ENCODE measurements at regions not wholly inside any gene's neighbourhood (a gene's known extent, or its start where the extent isn't known, plus 50 kb on each side); places are given as distances from the start of the nearest gene placed in this dataset.

DNA sequence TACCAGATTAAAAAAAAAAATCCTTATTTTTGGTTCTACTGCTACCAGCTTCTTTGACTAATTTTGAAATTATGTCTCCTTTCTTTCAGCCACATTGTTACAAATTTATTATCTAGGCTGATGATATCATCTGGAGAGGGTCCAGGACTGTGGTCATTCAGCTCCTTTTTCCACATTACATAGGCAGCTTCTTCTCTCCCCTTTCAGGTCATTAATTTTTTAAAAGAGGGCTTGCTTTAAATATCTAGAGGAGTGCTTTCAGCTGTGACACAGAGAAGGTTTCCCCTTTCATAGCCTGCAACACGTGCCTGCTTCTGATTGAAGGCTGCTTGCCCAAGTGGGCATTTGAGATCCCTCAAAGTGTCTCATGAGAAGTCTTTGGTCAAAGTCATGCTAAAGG lies 155.7 kb upstream of the PAPPA start:
- Histone ChIP-seq H3K4me3 (ENCODE audit: low read depth, low read length) (no peak overlapping the region), H3K36me3 (ENCODE audit: control insufficient read depth, insufficient read depth, low read length) (no peaks in the 10 kb centered on the region), H3K27me3 (ENCODE audit: control insufficient read depth, insufficient read depth, low read length) (no peaks in the 10 kb centered on the region)
- CTCF ChIA-PET: interaction anchor here (0.6 to 1.6 kb wide), 5 partner anchors 94 to 552 kb away, joined by 3 to 6 read pairs (median 4); no protein-coding TSS in a partner anchor
- DNase-seq (ENCODE audit: low read depth): peak; percentile 72
- TF ChIP-seq, protein P1, sequence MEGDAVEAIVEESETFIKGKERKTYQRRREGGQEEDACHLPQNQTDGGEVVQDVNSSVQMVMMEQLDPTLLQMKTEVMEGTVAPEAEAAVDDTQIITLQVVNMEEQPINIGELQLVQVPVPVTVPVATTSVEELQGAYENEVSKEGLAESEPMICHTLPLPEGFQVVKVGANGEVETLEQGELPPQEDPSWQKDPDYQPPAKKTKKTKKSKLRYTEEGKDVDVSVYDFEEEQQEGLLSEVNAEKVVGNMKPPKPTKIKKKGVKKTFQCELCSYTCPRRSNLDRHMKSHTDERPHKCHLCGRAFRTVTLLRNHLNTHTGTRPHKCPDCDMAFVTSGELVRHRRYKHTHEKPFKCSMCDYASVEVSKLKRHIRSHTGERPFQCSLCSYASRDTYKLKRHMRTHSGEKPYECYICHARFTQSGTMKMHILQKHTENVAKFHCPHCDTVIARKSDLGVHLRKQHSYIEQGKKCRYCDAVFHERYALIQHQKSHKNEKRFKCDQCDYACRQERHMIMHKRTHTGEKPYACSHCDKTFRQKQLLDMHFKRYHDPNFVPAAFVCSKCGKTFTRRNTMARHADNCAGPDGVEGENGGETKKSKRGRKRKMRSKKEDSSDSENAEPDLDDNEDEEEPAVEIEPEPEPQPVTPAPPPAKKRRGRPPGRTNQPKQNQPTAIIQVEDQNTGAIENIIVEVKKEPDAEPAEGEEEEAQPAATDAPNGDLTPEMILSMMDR (IDR thresholded peaks at IDR 0.05; ENCODE audit: insufficient read depth, low read depth, low read length): no peak
- POLR2A ChIA-PET: no interaction called here

GRCh38 chr9:115998666-115999065 lies 154.9 kb upstream of the PAPPA start:
- Histone ChIP-seq H3K4me3 (ENCODE audit: low read depth, low read length) (no peak overlapping the region), H3K27me3 (ENCODE audit: control insufficient read depth, insufficient read depth, low read length) (no peaks in the 10 kb centered on the region), H3K36me3 (ENCODE audit: control insufficient read depth, insufficient read depth, low read length) (no peaks in the 10 kb centered on the region)
- CTCF ChIA-PET: interaction anchor here (0.7 to 1.3 kb wide), 2 partner anchors 33 to 195 kb away, joined by 3 read pairs; no protein-coding TSS in a partner anchor
- TF ChIP-seq, protein P1 (IDR thresholded peaks at IDR 0.05; ENCODE audit: insufficient read depth, low read depth, low read length): no peak
- no peak for DNase-seq (ENCODE audit: low read depth)
- POLR2A ChIA-PET: no interaction called here

DNA sequence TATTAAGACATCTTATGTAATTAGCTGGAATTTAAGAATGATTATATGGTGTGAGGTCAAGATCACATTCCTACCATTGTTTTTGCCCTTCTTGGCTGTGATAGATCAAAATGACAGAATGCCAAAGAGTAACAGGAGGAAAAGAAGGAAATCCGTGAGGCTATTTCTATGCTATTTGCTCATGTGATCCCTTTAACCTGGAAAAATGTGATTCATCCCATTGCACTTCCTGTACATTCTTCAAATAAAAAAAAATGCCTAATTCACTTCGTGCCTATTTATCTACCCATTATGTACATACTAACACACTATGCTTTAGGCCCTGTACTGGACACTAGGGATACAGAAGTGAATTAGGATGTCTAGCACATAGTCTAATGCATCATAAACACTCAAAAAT lies 154.1 kb upstream of the PAPPA start:
- no peak for DNase-seq (ENCODE audit: low read depth)
- CTCF ChIA-PET: interaction anchor here (0.7 kb wide), 1 partner anchor 34 kb away, joined by 3 read pairs; no protein-coding TSS in a partner anchor
- TF ChIP-seq, protein P1 (IDR thresholded peaks at IDR 0.05; ENCODE audit: insufficient read depth, low read depth, low read length): no peak
- POLR2A ChIA-PET: no interaction called here
- no peak overlapping the region for H3K4me3 ChIP-seq (ENCODE audit: low read depth, low read length)
- no peaks in the 10 kb centered on the region for H3K36me3 ChIP-seq (ENCODE audit: control insufficient read depth, insufficient read depth, low read length)
- H3K27me3 ChIP-seq (ENCODE audit: control insufficient read depth, insufficient read depth, low read length): no peaks in the 10 kb centered on the region

- no peak for DNase-seq (ENCODE audit: low read depth)
- H3K4me3 ChIP-seq (ENCODE audit: low read depth, low read length): no peak overlapping the region
- POLR2A ChIA-PET: no interaction called here
- no peaks in the 10 kb centered on the region for H3K27me3 ChIP-seq (ENCODE audit: control insufficient read depth, insufficient read depth, low read length)
- TF ChIP-seq, protein P1 (IDR thresholded peaks at IDR 0.05; ENCODE audit: insufficient read depth, low read depth, low read length): peak; percentile 22; the same call in 1 of the 2 replicates
- CTCF ChIA-PET: interaction anchor here (1.0 to 1.5 kb wide), 2 partner anchors 153 to 408 kb away, joined by 3 to 5 read pairs; partner anchors contain the start of gene PAPPA
- no peaks in the 10 kb centered on the region for H3K36me3 ChIP-seq (ENCODE audit: control insufficient read depth, insufficient read depth, low read length)
These were observed 152.8 kb upstream of the PAPPA start for GRCh38 chr9:116000748-116001329.

- DNase-seq (ENCODE audit: low read depth): no peak
- no peaks in the 10 kb centered on the region for H3K27me3 ChIP-seq (ENCODE audit: control insufficient read depth, insufficient read depth, low read length)
- H3K36me3 ChIP-seq (ENCODE audit: control insufficient read depth, insufficient read depth, low read length): no peaks in the 10 kb centered on the region
- ChIA-PET CTCF (interaction anchor here (0.9 to 1.5 kb wide), 2 partner anchors 136 to 409 kb away, joined by 3 to 5 read pairs; no protein-coding TSS in a partner anchor), POLR2A (no interaction called here)
- H3K4me3 ChIP-seq (ENCODE audit: low read depth, low read length): no peak overlapping the region
- TF ChIP-seq, protein P1 (IDR thresholded peaks at IDR 0.05; ENCODE audit: insufficient read depth, low read depth, low read length): no peak
These were observed 151.4 kb upstream of the PAPPA start for GRCh38 chr9:116002181-116002580.
